ENCODE measurements at regions not wholly inside any gene's neighbourhood (a gene's known extent, or its start where the extent isn't known, plus 50 kb on each side); places are given as distances from the start of the nearest gene placed in this dataset.

GRCh38 chr16:79971237-79971572 is 370.7 kb upstream of the MAF start:
- Histone ChIP-seq H3K36me3 (no peaks in the 10 kb centered on the region), H3K27ac (no peak overlapping the region), H3K9me3 (no peaks in the 10 kb centered on the region), H3K27me3 (no peaks in the 10 kb centered on the region), H3K4me3 (no peak overlapping the region), H3K4me1 (peaks cover 0 to 8% (median 0%) of the 10 kb centered on the region in 4 donors)
- DNase-seq (ENCODE audit: low spot score in 2 of 2): no peak
- TF ChIP-seq CTCF (IDR thresholded peaks at IDR 0.05) (no peak), EP300 (IDR thresholded peaks at IDR 0.05) (no peak), POLR2A (IDR thresholded peaks at IDR 0.05) (no peak)

DNA sequence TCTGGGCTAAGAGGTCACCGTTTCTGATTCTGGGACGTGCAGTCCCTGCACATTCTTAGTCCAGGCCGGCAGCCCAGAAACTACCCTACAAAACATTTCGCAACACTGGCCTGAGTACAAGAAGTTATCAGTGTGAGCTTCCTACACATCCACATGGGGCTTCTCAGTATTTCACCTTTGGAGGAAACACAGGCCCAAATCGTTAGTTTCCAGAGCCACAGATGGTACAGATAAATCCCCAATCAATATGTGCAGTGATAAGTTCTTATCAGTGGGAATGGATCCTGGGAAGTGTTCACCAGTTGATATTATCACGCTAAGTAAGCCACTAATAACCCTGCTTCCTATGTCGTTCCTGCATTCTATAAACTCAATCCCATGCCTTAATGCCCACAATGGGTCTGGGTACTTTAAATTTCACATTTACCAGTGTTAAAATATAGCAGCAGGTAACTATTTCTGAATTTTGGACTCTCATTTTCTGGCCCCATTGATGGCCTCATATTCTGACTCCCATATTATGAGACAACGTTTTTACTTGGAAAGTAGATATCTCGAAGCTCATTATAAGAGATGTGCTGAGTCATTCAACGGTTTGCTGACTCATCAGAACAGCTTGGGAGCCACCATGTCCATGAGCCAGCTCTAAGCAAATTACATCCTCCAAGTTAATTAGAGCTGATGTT is 370.2 kb upstream of the MAF start:
- WGBS, 2 donors: 69 to 70% methylated on average over 10 of the region's 10 CpGs
- Histone ChIP-seq H3K4me1 (peaks cover 0 to 8% (median 0%) of the 10 kb centered on the region in 4 donors), H3K36me3 (no peaks in the 10 kb centered on the region), H3K27ac (no peak overlapping the region), H3K4me3 (no peak overlapping the region), H3K27me3 (no peaks in the 10 kb centered on the region), H3K9me3 (no peaks in the 10 kb centered on the region)
- peak in 1 of 2 donors; percentile 52 for DNase-seq (ENCODE audit: low spot score in 2 of 2)
- TF ChIP-seq CTCF (IDR thresholded peaks at IDR 0.05) (no peak), POLR2A (IDR thresholded peaks at IDR 0.05) (no peak), EP300 (IDR thresholded peaks at IDR 0.05) (peak in 1 of 2 donors; percentile 65)

DNA sequence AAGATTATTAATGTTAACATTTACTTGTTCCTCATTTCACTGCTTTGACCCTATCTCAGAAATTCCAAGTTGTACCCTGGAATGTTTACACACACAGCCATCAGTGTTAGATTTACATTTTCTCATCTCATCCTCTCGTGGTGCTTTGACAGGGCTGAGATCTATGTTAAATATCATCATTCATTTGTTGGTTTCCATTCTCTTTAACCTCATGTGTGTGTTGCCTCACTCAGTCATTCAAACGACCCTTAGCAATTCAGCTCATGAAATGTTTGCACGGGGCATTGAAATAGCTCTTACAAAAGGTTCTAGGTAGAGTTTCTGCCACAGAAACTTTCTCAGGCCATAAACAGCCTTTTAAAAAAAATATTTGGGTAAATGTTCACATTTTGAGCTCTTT is 369.6 kb upstream of the MAF start:
- no peak overlapping the region for H3K4me3 ChIP-seq
- DNase-seq (ENCODE audit: low spot score in 2 of 2): no peak
- 51 to 62% methylated on average over 3 of the region's 3 CpGs for WGBS, 2 donors
- no peaks in the 10 kb centered on the region for H3K27me3 ChIP-seq
- H3K9me3 ChIP-seq: no peaks in the 10 kb centered on the region
- TF ChIP-seq CTCF (IDR thresholded peaks at IDR 0.05) (no peak), POLR2A (IDR thresholded peaks at IDR 0.05) (no peak), EP300 (IDR thresholded peaks at IDR 0.05) (no peak)
- peaks cover 0 to 8% (median 0%) of the 10 kb centered on the region in 4 donors for H3K4me1 ChIP-seq
- H3K27ac ChIP-seq: peak overlapping the region in 1 of 4 donors; percentile 35
- H3K36me3 ChIP-seq: no peaks in the 10 kb centered on the region

DNA sequence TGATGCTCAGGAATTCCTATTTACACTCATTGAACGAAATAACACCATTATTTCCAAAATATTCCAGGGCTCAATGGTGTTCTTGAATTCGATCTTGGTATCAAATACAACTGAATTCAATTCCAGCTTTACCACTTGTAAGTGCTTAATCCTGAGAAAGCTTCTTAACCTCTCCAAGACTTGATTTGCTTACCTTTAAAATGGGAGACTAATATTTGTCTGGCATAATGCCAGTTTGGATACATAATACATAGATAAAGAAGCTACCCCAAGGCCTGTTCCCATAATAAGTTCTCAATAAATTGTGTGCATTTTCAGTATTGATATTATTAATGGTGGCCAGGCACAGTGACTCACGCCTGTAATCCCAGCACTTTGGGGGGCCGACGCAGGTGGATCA is 368.9 kb upstream of the MAF start:
- WGBS, 2 donors: 96 to 97% methylated on average over 5 of the region's 5 CpGs
- H3K27ac ChIP-seq: no peak overlapping the region
- no peaks in the 10 kb centered on the region for H3K27me3 ChIP-seq
- TF ChIP-seq CTCF (IDR thresholded peaks at IDR 0.05) (no peak), EP300 (IDR thresholded peaks at IDR 0.05) (no peak), POLR2A (IDR thresholded peaks at IDR 0.05) (no peak)
- no peak for DNase-seq (ENCODE audit: low spot score in 2 of 2)
- peaks cover 0 to 8% (median 0%) of the 10 kb centered on the region in 4 donors for H3K4me1 ChIP-seq
- no peaks in the 10 kb centered on the region for H3K9me3 ChIP-seq
- no peaks in the 10 kb centered on the region for H3K36me3 ChIP-seq
- H3K4me3 ChIP-seq: no peak overlapping the region

DNA sequence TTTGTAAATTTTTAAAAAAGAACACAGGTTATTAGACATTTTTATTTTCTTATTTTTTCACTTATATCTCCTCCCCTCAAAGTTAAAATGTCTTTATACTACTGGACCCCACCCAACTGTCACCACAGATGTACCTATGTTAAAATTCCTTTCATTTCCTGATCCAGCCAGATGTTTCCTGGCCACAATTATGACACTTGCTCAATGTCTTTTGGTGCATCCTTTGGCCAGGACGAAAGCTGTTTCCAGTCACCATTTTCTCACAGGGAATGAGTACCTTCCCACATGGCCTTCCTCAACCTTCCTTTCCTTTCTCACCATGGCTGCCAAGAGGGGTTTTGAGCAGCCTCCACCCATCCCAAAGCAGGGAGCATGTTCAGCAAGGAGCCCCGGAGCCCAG is 365.7 kb upstream of the MAF start:
- no peak for TF ChIP-seq EP300 (IDR thresholded peaks at IDR 0.05)
- TF ChIP-seq POLR2A (IDR thresholded peaks at IDR 0.05): no peak
- Histone ChIP-seq H3K36me3 (no peaks in the 10 kb centered on the region), H3K4me3 (no peak overlapping the region), H3K27ac (no peak overlapping the region), H3K9me3 (no peaks in the 10 kb centered on the region), H3K27me3 (no peaks in the 10 kb centered on the region), H3K4me1 (peaks cover 0 to 8% (median 0%) of the 10 kb centered on the region in 4 donors)
- no peak for DNase-seq (ENCODE audit: low spot score in 2 of 2)
- WGBS, 2 donors: 68 to 76% methylated on average over 2 of the region's 2 CpGs
